CD4-positive, alpha-beta T cell treated with Interleukin-15 for 4 hours (primary cell): ENCODE measurements at regions not wholly inside any gene's neighbourhood (a gene's known extent, or its start where the extent isn't known, plus 50 kb on each side); places are given as distances from the start of the nearest gene placed in this dataset.

Experiments
- DNase-seq: peaks from one replicate; pipeline ENCODE4 v3.0.0-alpha.2; 2020; ENCODE audit warnings: low spot score

GRCh38 chr20:51335329-51335841, 207.1 kb downstream of the NFATC2 start:
- no peak for DNase-seq

GRCh38 chr20:51334609-51335008, 207.9 kb downstream of the NFATC2 start:
- DNase-seq, result no peak

- no peak for DNase-seq
These were observed 208.5 kb downstream of the NFATC2 start for GRCh38 chr20:51333971-51334370.

GRCh38 chr20:51333446-51333845, 209.1 kb downstream of the NFATC2 start:
- no peak for DNase-seq

- DNase-seq, result no peak
These were observed 211.0 kb downstream of the NFATC2 start for GRCh38 chr20:51331481-51331880.

GRCh38 chr20:51329845-51330244, 212.7 kb downstream of the NFATC2 start:
- no peak for DNase-seq

- DNase-seq, result no peak
These were observed 215.2 kb downstream of the NFATC2 start for GRCh38 chr20:51327251-51327841.

- DNase-seq, result no peak
These were observed 216.2 kb downstream of the NFATC2 start for GRCh38 chr20:51326201-51326819.

- no peak for DNase-seq
These were observed 220.3 kb downstream of the NFATC2 start for GRCh38 chr20:51322164-51322707.

- DNase-seq, result no peak
These were observed 221.0 kb downstream of the NFATC2 start for GRCh38 chr20:51321343-51322163.

GRCh38 chr20:51319522-51319921, 223.0 kb downstream of the NFATC2 start:
- no peak for DNase-seq

GRCh38 chr20:51318058-51318949, 224.2 kb downstream of the NFATC2 start:
- peak; percentile 41 for DNase-seq

GRCh38 chr20:51315390-51315789, 227.1 kb downstream of the NFATC2 start:
- DNase-seq, result no peak

- no peak for DNase-seq
These were observed 229.1 kb downstream of the NFATC2 start for GRCh38 chr20:51313358-51313827.

GRCh38 chr20:51312480-51312783, 230.1 kb downstream of the NFATC2 start:
- no peak for DNase-seq

- no peak for DNase-seq
These were observed 230.7 kb downstream of the NFATC2 start for GRCh38 chr20:51311636-51312479.

- no peak for DNase-seq
These were observed 232.3 kb downstream of the NFATC2 start for GRCh38 chr20:51310216-51310615.

GRCh38 chr20:51309128-51309527, 233.4 kb downstream of the NFATC2 start:
- no peak for DNase-seq

GRCh38 chr20:51306521-51307358, 235.8 kb downstream of the NFATC2 start:
- peak; percentile 61 for DNase-seq

GRCh38 chr20:51306081-51306480, 236.4 kb downstream of the NFATC2 start:
- no peak for DNase-seq
